ENCODE measurements at regions not wholly inside any gene's neighbourhood (a gene's known extent, or its start where the extent isn't known, plus 50 kb on each side); places are given as distances from the start of the nearest gene placed in this dataset.

DNA sequence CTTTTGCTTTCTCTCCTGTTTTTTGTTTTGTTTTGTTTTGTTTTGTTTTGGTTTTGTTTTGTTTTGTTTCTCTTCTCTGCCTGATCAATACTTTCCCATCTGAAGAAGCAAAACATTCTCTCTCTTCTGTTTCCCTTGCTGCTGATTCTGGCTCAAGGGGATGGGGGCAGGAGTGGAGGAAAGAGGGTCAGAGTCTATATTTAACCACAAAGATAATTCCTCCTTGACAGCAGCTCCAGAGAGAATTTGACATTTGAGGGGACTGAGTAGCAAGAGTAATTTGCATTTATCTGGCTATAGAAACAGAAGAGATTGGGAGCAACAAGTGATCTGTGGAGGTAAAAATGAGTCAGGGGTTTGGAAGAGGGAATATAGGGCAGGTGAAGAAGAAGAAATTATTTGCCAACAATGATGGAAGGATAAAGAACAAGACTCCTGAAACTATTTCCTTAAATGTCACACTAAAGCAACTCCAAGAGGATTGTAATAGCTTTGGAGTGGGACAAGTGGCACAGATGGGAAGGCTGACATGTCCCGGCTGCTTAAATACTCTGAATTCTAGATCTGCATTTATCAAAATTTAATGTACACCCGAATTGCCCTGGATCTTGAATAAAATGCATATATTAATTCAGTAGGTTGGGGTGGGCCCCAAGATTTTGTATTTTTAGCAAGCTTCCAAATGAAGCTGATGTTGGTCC is 349.3 kb upstream of the PLXNA2 start:
- WGBS, result 87% methylated on average over 2 of the region's 2 CpGs
- Histone ChIP-seq H3K36me3 (no peaks in the 10 kb centered on the region), H3K9me3 (no peaks in the 10 kb centered on the region), H3K4me1 (no peaks in the 10 kb centered on the region), H3K27ac (no peak overlapping the region), H3K27me3 (no peaks in the 10 kb centered on the region), H3K4me3 (no peak overlapping the region)
- no peak for DNase-seq (ENCODE audit: low spot score in 2 of 2)
- TF ChIP-seq CTCF (IDR thresholded peaks at IDR 0.05), result no peak
- no peak for TF ChIP-seq POLR2AphosphoS5 (IDR thresholded peaks at IDR 0.05)
- no peak for TF ChIP-seq POLR2A (IDR thresholded peaks at IDR 0.05)
- no peak for TF ChIP-seq EP300 (IDR thresholded peaks at IDR 0.05)

- H3K36me3 ChIP-seq, result no peaks in the 10 kb centered on the region
- 78% methylated on average over 3 of the region's 3 CpGs for WGBS
- DNase-seq (ENCODE audit: low spot score in 2 of 2), result no peak
- H3K4me3 ChIP-seq, result no peak overlapping the region
- H3K4me1 ChIP-seq, result no peaks in the 10 kb centered on the region
- no peak overlapping the region for H3K27ac ChIP-seq
- no peaks in the 10 kb centered on the region for H3K9me3 ChIP-seq
- no peak for TF ChIP-seq EP300 (IDR thresholded peaks at IDR 0.05)
- TF ChIP-seq POLR2AphosphoS5 (IDR thresholded peaks at IDR 0.05), result no peak
- TF ChIP-seq CTCF (IDR thresholded peaks at IDR 0.05), result no peak
- no peak for TF ChIP-seq POLR2A (IDR thresholded peaks at IDR 0.05)
- no peaks in the 10 kb centered on the region for H3K27me3 ChIP-seq
Observed at GRCh38 chr1:208595236-208595635, 351.1 kb upstream of the PLXNA2 start.

DNA sequence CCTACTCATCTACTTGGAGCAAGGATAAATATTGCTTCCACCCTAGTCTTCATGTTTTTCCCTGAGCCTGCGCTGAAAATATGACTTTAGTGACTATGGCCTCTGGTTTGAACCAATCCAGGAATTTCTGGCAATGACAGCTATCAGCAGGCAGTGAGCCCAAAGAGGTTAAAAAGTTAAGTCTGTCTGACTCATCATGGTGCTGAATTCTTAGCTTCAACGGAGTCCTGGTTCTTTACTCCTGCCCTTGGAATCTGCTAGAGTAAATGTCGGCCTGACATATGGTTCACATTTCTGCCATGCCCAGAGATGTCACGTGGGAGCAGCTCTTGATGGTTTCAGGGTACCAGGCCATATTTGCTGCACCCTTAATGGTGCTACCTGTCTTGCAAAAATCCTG is 351.6 kb upstream of the PLXNA2 start:
- no peaks in the 10 kb centered on the region for H3K4me1 ChIP-seq
- no peak for TF ChIP-seq POLR2AphosphoS5 (IDR thresholded peaks at IDR 0.05)
- TF ChIP-seq CTCF (IDR thresholded peaks at IDR 0.05), result no peak
- no peak for TF ChIP-seq EP300 (IDR thresholded peaks at IDR 0.05)
- H3K4me3 ChIP-seq, result no peak overlapping the region
- H3K9me3 ChIP-seq, result no peaks in the 10 kb centered on the region
- no peaks in the 10 kb centered on the region for H3K27me3 ChIP-seq
- no peak for DNase-seq (ENCODE audit: low spot score in 2 of 2)
- H3K36me3 ChIP-seq, result no peaks in the 10 kb centered on the region
- H3K27ac ChIP-seq, result no peak overlapping the region
- WGBS, result 55% methylated on average over 4 of the region's 4 CpGs

DNA sequence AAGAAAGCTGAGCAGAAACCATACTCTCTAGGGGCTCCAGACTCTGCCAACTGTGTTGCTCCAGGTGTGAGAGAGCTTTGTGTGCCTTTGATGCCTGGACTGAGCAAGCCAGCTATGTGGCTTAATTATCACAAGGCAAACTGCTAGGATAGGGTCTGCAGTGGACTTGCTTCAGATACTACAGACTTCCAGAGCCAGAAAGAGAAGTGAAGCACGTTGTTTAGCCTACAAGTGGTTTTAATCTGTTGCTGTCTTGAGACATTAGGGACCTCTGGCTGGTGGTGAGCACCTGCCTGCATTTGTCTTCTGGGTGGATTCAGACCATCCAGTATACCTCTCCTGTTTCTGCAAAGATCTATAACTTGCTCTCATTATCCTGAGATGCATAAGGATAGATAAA is 353.4 kb upstream of the PLXNA2 start:
- no peaks in the 10 kb centered on the region for H3K9me3 ChIP-seq
- H3K4me1 ChIP-seq, result no peaks in the 10 kb centered on the region
- no peak overlapping the region for H3K4me3 ChIP-seq
- no peak for DNase-seq (ENCODE audit: low spot score in 2 of 2)
- TF ChIP-seq POLR2AphosphoS5 (IDR thresholded peaks at IDR 0.05) (no peak), CTCF (IDR thresholded peaks at IDR 0.05) (no peak), EP300 (IDR thresholded peaks at IDR 0.05) (no peak), POLR2A (IDR thresholded peaks at IDR 0.05) (no peak)
- H3K27me3 ChIP-seq, result no peaks in the 10 kb centered on the region
- H3K36me3 ChIP-seq, result no peaks in the 10 kb centered on the region
- WGBS, result no CpG with 5 or more reads among the region's 1 CpG
- H3K27ac ChIP-seq, result no peak overlapping the region

DNA sequence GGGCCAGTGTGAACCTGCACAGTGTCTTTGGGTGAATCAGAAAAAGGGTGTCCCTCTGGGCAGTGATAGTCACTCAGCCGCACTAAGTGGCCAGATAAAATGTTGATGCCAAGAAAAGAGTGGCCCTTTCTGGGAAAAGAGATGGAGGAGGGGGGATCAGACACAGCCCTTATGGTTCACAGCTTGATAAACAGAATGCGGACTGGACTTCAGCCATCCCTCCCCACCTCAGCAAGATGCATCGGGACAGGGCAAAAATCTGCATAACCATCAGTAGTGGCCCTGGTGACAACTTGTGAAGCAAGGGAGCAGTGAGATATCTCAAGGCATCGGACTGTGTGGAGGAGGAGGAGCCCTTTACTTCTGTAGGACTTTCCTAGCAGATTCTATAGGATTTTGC is 353.8 kb upstream of the PLXNA2 start:
- DNase-seq (ENCODE audit: low spot score in 2 of 2), result no peak
- 80% methylated on average over 4 of the region's 4 CpGs for WGBS

More for the DNA sequence above, 353.8 kb upstream of the PLXNA2 start:
- Histone ChIP-seq H3K9me3 (no peaks in the 10 kb centered on the region), H3K27ac (no peak overlapping the region), H3K4me3 (no peak overlapping the region), H3K4me1 (no peaks in the 10 kb centered on the region), H3K36me3 (no peaks in the 10 kb centered on the region), H3K27me3 (no peaks in the 10 kb centered on the region)
- TF ChIP-seq CTCF (IDR thresholded peaks at IDR 0.05) (no peak), EP300 (IDR thresholded peaks at IDR 0.05) (no peak), POLR2A (IDR thresholded peaks at IDR 0.05) (no peak), POLR2AphosphoS5 (IDR thresholded peaks at IDR 0.05) (no peak)
